Activated naive CD8-positive, alpha-beta T cell treated with anti-CD3 and anti-CD28 coated beads, Interleukin-2, amount 10 ng/mL, durations not matched to agents 7 days and 5 days (primary cell): ENCODE measurements at regions not wholly inside any gene's neighbourhood (a gene's known extent, or its start where the extent isn't known, plus 50 kb on each side); places are given as distances from the start of the nearest gene placed in this dataset.

Experiments used
- ATAC-seq: fragments of 150-1000 bp; cut with Tn5 transposase; one replicate; pipeline ENCODE4 v1.10.0; 2021; ENCODE audit warnings: low read depth, moderate library complexity
- POLR2A ChIA-PET: fragments of 350-600 bp; sonication (Branson Sonifier 250); formaldehyde crosslinking; loops from one replicate; lab custom pipeline; 2021; ENCODE audit warnings: antibody characterized with exemption; lab: Charles Lee
- DNase-seq: peaks from one replicate; pipeline ENCODE4 v3.0.0; 2021
- H3K27ac Mint-ChIP-seq: one replicate; pipeline ENCODE4 v1.8.0; 2022; ENCODE audit warnings: mild to moderate bottlenecking, mixed read lengths
- H3K27me3 Mint-ChIP-seq: one replicate; pipeline ENCODE4 v1.8.0; 2022; ENCODE audit warnings: mild to moderate bottlenecking, moderate library complexity, mixed read lengths
- H3K36me3 Mint-ChIP-seq: one replicate; pipeline ENCODE4 v1.8.0; 2021; ENCODE audit warnings: mild to moderate bottlenecking, mixed read lengths
- H3K4me1 Mint-ChIP-seq: one replicate; pipeline ENCODE4 v1.8.0; 2021; ENCODE audit warnings: mixed read lengths
- H3K4me3 Mint-ChIP-seq: one replicate; pipeline ENCODE4 v1.8.0; 2022; ENCODE audit warnings: mild to moderate bottlenecking, moderate library complexity, mixed read lengths
- H3K9me3 Mint-ChIP-seq: one replicate; pipeline ENCODE4 v1.8.0; 2021; ENCODE audit warnings: mixed read lengths

DNA sequence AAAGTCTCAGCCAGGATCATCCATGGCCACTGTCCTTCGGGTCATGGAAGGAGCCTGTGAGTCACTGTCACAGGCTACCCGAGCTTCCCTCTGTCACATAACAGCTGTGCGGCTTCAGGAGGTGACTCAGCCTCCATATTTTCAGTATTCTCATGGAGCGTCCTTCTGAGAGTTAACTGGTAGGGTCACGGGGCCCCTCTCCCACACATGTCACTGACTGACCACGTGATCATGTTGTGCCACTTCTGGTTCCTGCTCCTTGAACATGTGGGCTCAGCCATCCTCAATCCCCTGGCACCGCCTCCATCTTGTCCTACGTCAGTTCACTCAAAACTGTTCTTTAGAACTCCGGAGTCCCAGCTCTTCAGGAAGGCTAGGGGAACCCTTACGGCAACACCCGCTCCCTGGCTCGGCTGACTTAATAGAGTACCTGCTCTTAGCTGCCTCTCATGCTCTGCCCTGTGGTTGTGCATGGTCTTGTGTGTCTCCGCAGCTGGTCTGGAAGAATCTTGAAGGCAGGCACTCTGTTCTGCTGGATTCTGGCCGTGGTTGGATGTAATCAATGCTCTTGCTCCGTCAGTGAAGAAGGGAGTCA is 182.8 kb downstream of the ICE1 start:
- H3K4me1 Mint-ChIP-seq = no peaks in the 10 kb centered on the region
- DNase-seq = no peak
- POLR2A ChIA-PET = no interaction called here
- no peak overlapping the region for H3K27ac Mint-ChIP-seq
- H3K9me3 Mint-ChIP-seq = no peaks in the 10 kb centered on the region
- H3K4me3 Mint-ChIP-seq = no peak overlapping the region
- peaks cover 5% of the 10 kb centered on the region for H3K27me3 Mint-ChIP-seq
- no peak for ATAC-seq
- H3K36me3 Mint-ChIP-seq = no peaks in the 10 kb centered on the region

- POLR2A ChIA-PET = no interaction called here
- H3K27ac Mint-ChIP-seq = no peak overlapping the region
- H3K36me3 Mint-ChIP-seq = no peaks in the 10 kb centered on the region
- peaks cover 5% of the 10 kb centered on the region for H3K27me3 Mint-ChIP-seq
- DNase-seq (no peak), ATAC-seq (no peak)
- no peaks in the 10 kb centered on the region for H3K4me1 Mint-ChIP-seq
- H3K4me3 Mint-ChIP-seq = no peak overlapping the region
- no peaks in the 10 kb centered on the region for H3K9me3 Mint-ChIP-seq
Observed at GRCh38 chr5:5602554-5602953, 180.1 kb downstream of the ICE1 start.

GRCh38 chr5:5598547-5599113 is 176.2 kb downstream of the ICE1 start:
- H3K4me1 Mint-ChIP-seq = no peaks in the 10 kb centered on the region
- POLR2A ChIA-PET = no interaction called here
- DNase-seq (no peak), ATAC-seq (no peak)
- no peaks in the 10 kb centered on the region for H3K36me3 Mint-ChIP-seq
- peaks cover 7% of the 10 kb centered on the region for H3K27me3 Mint-ChIP-seq
- H3K4me3 Mint-ChIP-seq = no peak overlapping the region
- no peaks in the 10 kb centered on the region for H3K9me3 Mint-ChIP-seq
- no peak overlapping the region for H3K27ac Mint-ChIP-seq

DNA sequence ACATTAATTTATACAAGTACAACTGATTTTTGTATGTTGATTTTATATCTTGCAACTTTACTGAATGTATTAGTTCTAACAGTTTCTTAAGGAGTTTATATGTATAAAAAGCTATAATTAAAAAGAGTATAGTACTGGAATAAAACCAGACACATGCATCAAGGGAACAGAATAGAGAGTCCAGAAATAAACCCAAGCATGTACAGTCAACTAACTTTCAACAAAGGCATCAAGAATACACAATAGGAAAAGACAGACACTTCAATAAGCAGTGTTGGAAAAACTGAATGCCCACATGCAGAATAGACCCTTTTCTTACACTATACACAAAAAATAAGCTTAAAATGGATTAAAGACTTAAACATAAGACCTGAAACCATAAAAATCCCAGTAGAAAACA is 170.9 kb downstream of the ICE1 start:
- Mint-ChIP-seq H3K9me3 (no peaks in the 10 kb centered on the region), H3K27ac (no peak overlapping the region), H3K4me1 (no peaks in the 10 kb centered on the region), H3K27me3 (peaks cover 11% of the 10 kb centered on the region), H3K4me3 (no peak overlapping the region), H3K36me3 (no peaks in the 10 kb centered on the region)
- POLR2A ChIA-PET = no interaction called here
- DNase-seq (no peak), ATAC-seq (no peak)

DNA sequence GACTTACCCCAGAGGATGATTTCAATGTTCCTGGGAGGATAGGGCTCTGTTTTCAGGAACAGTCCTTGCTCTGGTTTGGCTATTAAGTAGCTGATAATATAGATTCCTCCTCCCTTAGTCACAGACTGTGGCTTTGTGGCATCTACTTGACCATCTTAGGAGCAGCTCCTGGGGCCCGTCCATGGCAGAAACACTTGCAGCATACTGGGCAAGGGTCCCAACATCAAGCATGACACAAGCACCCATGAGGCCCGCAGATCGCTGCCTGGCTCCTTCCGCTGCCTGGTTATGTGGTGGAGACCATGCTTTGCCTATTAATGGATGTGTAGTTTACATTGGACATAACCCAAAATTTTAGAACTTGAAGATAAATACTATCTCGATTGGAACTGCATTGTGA is 170.1 kb downstream of the ICE1 start:
- H3K27me3 Mint-ChIP-seq = peaks cover 11% of the 10 kb centered on the region
- ATAC-seq = no peak
- H3K9me3 Mint-ChIP-seq = no peaks in the 10 kb centered on the region
- POLR2A ChIA-PET = no interaction called here
- no peaks in the 10 kb centered on the region for H3K36me3 Mint-ChIP-seq
- H3K27ac Mint-ChIP-seq = no peak overlapping the region
- no peak for DNase-seq
- H3K4me1 Mint-ChIP-seq = no peaks in the 10 kb centered on the region
- no peak overlapping the region for H3K4me3 Mint-ChIP-seq

GRCh38 chr5:5591567-5591966 is 169.1 kb downstream of the ICE1 start:
- no peak overlapping the region for H3K27ac Mint-ChIP-seq
- ATAC-seq (no peak), DNase-seq (no peak)
- H3K36me3 Mint-ChIP-seq = no peaks in the 10 kb centered on the region
- H3K27me3 Mint-ChIP-seq = peaks cover 11% of the 10 kb centered on the region
- no peaks in the 10 kb centered on the region for H3K4me1 Mint-ChIP-seq
- POLR2A ChIA-PET = no interaction called here
- H3K4me3 Mint-ChIP-seq = no peak overlapping the region
- H3K9me3 Mint-ChIP-seq = no peaks in the 10 kb centered on the region

GRCh38 chr5:5589857-5590256 is 167.4 kb downstream of the ICE1 start:
- Mint-ChIP-seq H3K36me3 (no peaks in the 10 kb centered on the region), H3K4me3 (no peak overlapping the region), H3K27ac (no peak overlapping the region), H3K4me1 (no peaks in the 10 kb centered on the region), H3K27me3 (peaks cover 8% of the 10 kb centered on the region), H3K9me3 (no peaks in the 10 kb centered on the region)
- DNase-seq (no peak), ATAC-seq (no peak)
- POLR2A ChIA-PET = no interaction called here

DNA sequence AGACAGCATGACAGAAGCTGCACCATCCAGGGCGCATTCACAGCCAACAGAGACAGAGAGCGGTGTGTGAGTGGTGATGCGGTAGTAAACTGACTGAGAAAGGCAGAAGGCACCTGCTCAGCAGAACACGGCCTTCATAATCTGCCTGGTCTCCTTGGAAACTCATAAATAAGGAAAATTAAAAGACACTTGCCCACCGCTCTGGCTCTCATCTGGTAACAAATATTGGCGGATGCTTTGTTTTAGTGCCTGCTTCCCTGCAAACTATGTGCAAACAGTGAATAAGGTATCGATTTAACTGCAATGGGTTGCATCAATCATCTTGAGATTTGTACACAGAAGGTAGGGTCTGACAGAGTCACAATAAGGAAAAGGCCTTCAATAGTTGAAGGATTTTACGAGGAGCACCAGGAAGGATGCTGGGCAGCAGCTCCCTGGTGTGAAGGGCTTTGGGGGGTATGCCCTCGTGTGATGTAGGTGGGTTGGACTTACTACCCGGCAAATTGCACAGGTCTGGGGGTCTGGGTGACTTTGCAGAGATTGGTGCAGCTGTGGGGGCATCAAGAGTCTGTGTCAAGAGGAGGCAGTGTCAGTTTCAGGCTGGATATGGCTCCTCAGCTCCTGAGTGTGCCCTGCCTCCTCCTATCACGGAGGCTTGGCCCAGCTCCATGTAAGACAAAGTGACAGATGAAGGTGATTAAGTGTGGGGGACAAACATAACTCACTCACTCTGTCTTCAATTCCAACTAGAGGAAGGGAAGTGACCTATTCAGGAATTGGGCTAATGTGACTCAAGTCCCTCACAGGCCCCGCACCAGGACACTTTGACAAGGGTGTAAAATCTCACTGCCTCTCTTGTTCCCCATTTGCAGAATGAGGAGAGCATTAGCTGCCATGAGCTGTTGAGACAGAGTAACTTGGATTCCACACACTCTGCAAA is 166.7 kb downstream of the ICE1 start:
- Mint-ChIP-seq H3K36me3 (no peaks in the 10 kb centered on the region), H3K4me1 (no peaks in the 10 kb centered on the region), H3K27ac (no peak overlapping the region), H3K27me3 (peaks cover 4% of the 10 kb centered on the region), H3K4me3 (no peak overlapping the region), H3K9me3 (no peaks in the 10 kb centered on the region)
- DNase-seq (no peak), ATAC-seq (no peak)
- POLR2A ChIA-PET = no interaction called here

DNA sequence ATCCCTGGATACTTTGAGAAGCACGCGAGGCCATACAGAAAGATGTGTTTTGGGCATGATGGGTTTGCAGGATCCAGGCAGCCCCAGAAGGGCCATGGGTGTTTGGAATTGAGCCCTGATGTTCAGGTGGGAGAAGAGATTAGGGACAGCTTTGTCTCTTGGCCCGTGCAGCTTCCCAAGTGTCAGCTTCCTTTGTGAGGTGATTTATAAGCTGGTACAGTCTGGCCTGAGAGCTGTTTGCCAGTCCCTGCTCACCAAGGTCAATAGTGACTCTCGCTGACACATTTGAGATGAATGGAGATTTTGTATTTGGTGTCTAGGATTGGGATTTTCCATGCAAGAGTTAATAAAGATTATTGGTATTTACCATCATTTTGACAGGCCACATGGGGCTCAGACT is 165.9 kb downstream of the ICE1 start:
- POLR2A ChIA-PET = no interaction called here
- Mint-ChIP-seq H3K4me3 (no peak overlapping the region), H3K27ac (no peak overlapping the region), H3K36me3 (no peaks in the 10 kb centered on the region), H3K9me3 (no peaks in the 10 kb centered on the region), H3K4me1 (no peaks in the 10 kb centered on the region), H3K27me3 (peaks cover 4% of the 10 kb centered on the region)
- no peak for DNase-seq
- no peak for ATAC-seq

DNA sequence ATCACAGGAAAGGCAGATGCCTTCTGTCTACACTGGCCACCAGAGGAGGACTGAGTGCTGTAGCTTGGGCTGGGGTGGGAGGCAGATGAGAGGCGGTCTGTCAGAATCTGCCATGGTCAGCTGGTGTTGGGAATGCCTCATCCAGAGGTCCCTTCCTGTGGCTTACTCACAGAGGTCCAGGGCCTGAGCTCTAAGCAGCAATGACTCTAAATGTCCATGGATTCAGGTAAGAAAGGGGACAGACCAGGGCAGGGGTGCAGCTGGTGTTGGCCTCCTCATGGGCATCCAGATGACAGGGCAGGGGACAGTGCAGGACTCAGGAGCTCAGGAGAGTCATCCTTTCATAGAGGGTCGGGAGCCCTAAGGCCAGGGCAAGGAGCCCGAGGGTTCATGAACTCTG is 165.0 kb downstream of the ICE1 start:
- ATAC-seq = no peak
- POLR2A ChIA-PET = no interaction called here
- DNase-seq = no peak
- Mint-ChIP-seq H3K9me3 (no peaks in the 10 kb centered on the region), H3K27ac (no peak overlapping the region), H3K4me3 (no peak overlapping the region), H3K4me1 (no peaks in the 10 kb centered on the region), H3K27me3 (peaks cover 4% of the 10 kb centered on the region), H3K36me3 (no peaks in the 10 kb centered on the region)

GRCh38 chr5:5586721-5587120 is 164.2 kb downstream of the ICE1 start:
- DNase-seq (no peak), ATAC-seq (no peak)
- Mint-ChIP-seq H3K27ac (no peak overlapping the region), H3K36me3 (no peaks in the 10 kb centered on the region), H3K27me3 (peaks cover 4% of the 10 kb centered on the region), H3K4me3 (no peak overlapping the region), H3K9me3 (no peaks in the 10 kb centered on the region), H3K4me1 (no peaks in the 10 kb centered on the region)
- POLR2A ChIA-PET = no interaction called here

GRCh38 chr5:5585751-5586341 is 163.4 kb downstream of the ICE1 start:
- H3K4me1 Mint-ChIP-seq = no peaks in the 10 kb centered on the region
- no peak for DNase-seq
- POLR2A ChIA-PET = no interaction called here
- peaks cover 4% of the 10 kb centered on the region for H3K27me3 Mint-ChIP-seq
- H3K27ac Mint-ChIP-seq = no peak overlapping the region
- no peaks in the 10 kb centered on the region for H3K9me3 Mint-ChIP-seq
- ATAC-seq = no peak
- no peak overlapping the region for H3K4me3 Mint-ChIP-seq
- no peaks in the 10 kb centered on the region for H3K36me3 Mint-ChIP-seq

DNA sequence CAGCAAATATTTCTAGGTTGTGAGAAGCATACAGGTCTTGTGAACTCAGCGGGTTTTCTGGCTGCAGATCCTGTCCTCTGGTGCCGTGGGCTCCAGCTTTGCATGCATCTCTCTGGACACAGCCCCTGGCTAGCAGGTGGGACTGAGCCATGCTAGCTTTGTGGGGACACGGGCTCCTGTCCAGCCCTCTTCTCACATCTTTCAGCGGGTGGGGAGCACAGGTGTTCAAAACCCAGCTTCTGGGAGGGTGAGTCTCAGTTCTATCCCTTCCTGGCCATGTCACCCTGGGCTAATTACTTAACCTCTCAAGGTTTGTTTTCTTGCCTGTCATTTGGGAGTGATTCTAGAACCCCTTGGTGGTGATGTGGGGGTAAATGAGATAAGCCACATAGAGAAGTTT is 162.3 kb downstream of the ICE1 start:
- no peak overlapping the region for H3K27ac Mint-ChIP-seq

More for the DNA sequence above, 162.3 kb downstream of the ICE1 start:
- no peaks in the 10 kb centered on the region for H3K9me3 Mint-ChIP-seq
- POLR2A ChIA-PET = no interaction called here
- no peak overlapping the region for H3K4me3 Mint-ChIP-seq
- ATAC-seq (no peak), DNase-seq (no peak)
- H3K27me3 Mint-ChIP-seq = peaks cover 4% of the 10 kb centered on the region
- no peaks in the 10 kb centered on the region for H3K4me1 Mint-ChIP-seq
- no peaks in the 10 kb centered on the region for H3K36me3 Mint-ChIP-seq
